A549 (cell line): ENCODE measurements at regions not wholly inside any gene's neighbourhood (a gene's known extent, or its start where the extent isn't known, plus 50 kb on each side); places are given as distances from the start of the nearest gene placed in this dataset.

Experiments
- ATAC-seq, 2 experiments: fragments of 200-7000 bp in 1 of 2; fragments of >200 bp in 1 of 2; cut with Nextera tagmentation in 1 of 2; cut with Tn5 transposase in 1 of 2; 3 replicates each; pipeline versions ENCODE4 v1.8.0 to v1.9.1; 2018 to 2020; ENCODE audit warnings: mild to moderate bottlenecking in 1 of 2, moderate library complexity in 1 of 2
- CTCF ChIA-PET: fragments of 300-600 bp; sonication (Branson Sonifier 250); formaldehyde crosslinking; extraction: SDS; loops from one replicate; lab custom pipeline; 2021; ENCODE audit warnings: antibody characterized with exemption, inconsistent platforms; lab: Yijun Ruan, JAX
- POLR2A ChIA-PET: fragments of 350-600 bp; formaldehyde crosslinking; extraction: SDS; loops from one replicate; lab custom pipeline; 2021; ENCODE audit warnings: antibody characterized with exemption, inconsistent platforms; lab: Yijun Ruan, JAX
- DNase-seq, 2 experiments: peaks; one replicate each; pipeline versions ENCODE4 v3.0.0 to v3.0.0-alpha.2; 2011 to 2016; ENCODE audit warnings: low read depth in 1 of 2, low spot score in 1 of 2
- FAIRE-seq: peaks from 2 replicates; lab custom pipeline; 2011; peaks lifted over from hg19 to GRCh38; lab: Jason Lieb, UNC
- H3K27ac ChIP-seq, 2 experiments: fragments of >200 bp; sonication (Bioruptor Twin); formaldehyde crosslinking; 3 replicates each; pipeline ENCODE4 v1.5.1; 2016 to 2017
- H3K4me1 ChIP-seq: fragments of >200 bp; sonication (Bioruptor Twin); formaldehyde crosslinking; 3 replicates; pipeline ENCODE4 v1.6.1; 2016
- H3K4me2 ChIP-seq: fragments of >200 bp; sonication (Bioruptor Twin); formaldehyde crosslinking; 3 replicates; pipeline ENCODE4 v1.6.1; 2016
- H3K4me3 ChIP-seq: fragments of >200 bp; sonication (Bioruptor Twin); formaldehyde crosslinking; 3 replicates; pipeline ENCODE4 v1.5.1; 2016
- H3K9me3 ChIP-seq: fragments of >200 bp; sonication (Bioruptor Twin); formaldehyde crosslinking; 3 replicates; pipeline ENCODE4 v1.6.1; 2016
- BHLHE40 ChIP-seq: IDR thresholded peaks from 2 replicates; pipeline ENCODE4 v1.6.1; 2012; ENCODE audit warnings: low read depth, low read length, inconsistent platforms
- CBX2 ChIP-seq: fragments of 200-600 bp; sonication (generic); IDR thresholded peaks from 2 replicates; pipeline ENCODE4 v1.6.1; 2016; ENCODE audit warnings: low read depth, mild to moderate bottlenecking, borderline replicate concordance
- CBX8 ChIP-seq: fragments of 200-600 bp; sonication (generic); IDR thresholded peaks from 2 replicates; pipeline ENCODE4 v1.6.1; 2016
- CHD2 ChIP-seq: fragments of 150-350 bp; IDR thresholded peaks from 2 replicates; pipeline ENCODE4 v1.6.1; 2014; ENCODE audit warnings: low read length; ENCODE audit not compliant: partially characterized antibody
- CHD4 ChIP-seq: fragments of 200-600 bp; sonication (generic); IDR thresholded peaks from 2 replicates; pipeline ENCODE4 v1.6.1; 2016; ENCODE audit warnings: antibody characterized with exemption, mild to moderate bottlenecking, borderline replicate concordance
- E2F6 ChIP-seq: IDR thresholded peaks from 2 replicates; pipeline ENCODE4 v1.6.1; 2012; ENCODE audit warnings: low read depth, borderline replicate concordance
- EHF ChIP-seq: fragments of 250-450 bp; sonication (Bioruptor Pico); IDR thresholded peaks from 2 replicates; pipeline ENCODE4 v1.5.0; 2020; ENCODE audit warnings: mild to moderate bottlenecking
- EP300 ChIP-seq, 2 experiments: fragments of >200 bp; sonication (Bioruptor Twin); formaldehyde crosslinking; IDR thresholded peaks; 2 replicates in 1 of 2; 3 replicates in 1 of 2; pipeline ENCODE4 v1.6.1; 2016 to 2017
- ESRRA ChIP-seq: fragments of 150-350 bp; IDR thresholded peaks from 2 replicates; pipeline ENCODE4 v1.6.1; 2014; ENCODE audit warnings: mild to moderate bottlenecking, low read length, borderline replicate concordance
- FOSB ChIP-seq: fragments of 250-450 bp; sonication (Bioruptor Pico); IDR thresholded peaks from 2 replicates; pipeline ENCODE4 v1.5.0; 2020; ENCODE audit warnings: mild to moderate bottlenecking, moderate library complexity
- GATA3 ChIP-seq: IDR thresholded peaks from 2 replicates; pipeline ENCODE4 v1.6.1; 2012; ENCODE audit warnings: borderline replicate concordance
- HDAC2 ChIP-seq: fragments of 200-600 bp; sonication (generic); IDR thresholded peaks from 2 replicates; pipeline ENCODE4 v1.6.1; 2016
- JUNB ChIP-seq: fragments of >200 bp; sonication (Bioruptor Twin); formaldehyde crosslinking; IDR thresholded peaks from 2 replicates; pipeline ENCODE4 v1.6.1; 2016
- KDM1A ChIP-seq: fragments of 200-600 bp; sonication (generic); IDR thresholded peaks from 2 replicates; pipeline ENCODE4 v1.6.1; 2016; ENCODE audit warnings: low read depth, mild to moderate bottlenecking
- KDM5A ChIP-seq: fragments of 200-600 bp; sonication (generic); IDR thresholded peaks from 2 replicates; pipeline ENCODE4 v1.6.1; 2016; ENCODE audit warnings: antibody characterized with exemption, mild to moderate bottlenecking
- MAFK ChIP-seq: fragments of 450-650 bp; IDR thresholded peaks from 2 replicates; pipeline ENCODE4 v1.6.1; 2014; ENCODE audit not compliant: partially characterized antibody
- MAZ ChIP-seq: fragments of 150-350 bp; IDR thresholded peaks from 2 replicates; pipeline ENCODE4 v1.6.1; 2014; ENCODE audit warnings: antibody characterized with exemption, low read depth, low read length, borderline replicate concordance
- NFE2L2 ChIP-seq: fragments of 150-350 bp; conservative IDR thresholded peaks from 2 replicates; pipeline ENCODE4 v1.6.1; 2014; ENCODE audit warnings: low read length
- PHF8 ChIP-seq: fragments of 200-600 bp; sonication (generic); IDR thresholded peaks from 2 replicates; pipeline ENCODE4 v1.6.1; 2016; ENCODE audit warnings: low read depth, mild to moderate bottlenecking, antibody characterized with exemption, moderate library complexity, borderline replicate concordance
- RARB ChIP-seq: fragments of 250-450 bp; sonication (Bioruptor Pico); IDR thresholded peaks from 2 replicates; pipeline ENCODE4 v1.8.0; 2021; ENCODE audit warnings: mild to moderate bottlenecking, moderate library complexity
- RCOR1 ChIP-seq: fragments of 150-350 bp; IDR thresholded peaks from 2 replicates; pipeline ENCODE4 v1.6.1; 2014; ENCODE audit warnings: antibody characterized with exemption, low read length, low read depth
- SMC3 ChIP-seq: fragments of >200 bp; sonication (Bioruptor Twin); formaldehyde crosslinking; IDR thresholded peaks from 3 replicates; pipeline ENCODE4 v1.6.1; 2018; ENCODE audit warnings: inconsistent platforms
- ZNF302 ChIP-seq: fragments of 250-450 bp; sonication (Bioruptor Pico); IDR thresholded peaks from 2 replicates; pipeline ENCODE4 v1.9.0; 2021; ENCODE audit warnings: inconsistent platforms, mild to moderate bottlenecking, moderate library complexity
- TF ChIP-seq, protein P1 (sequence below): fragments of >200 bp; sonication (Bioruptor Twin); formaldehyde crosslinking; IDR thresholded peaks from 3 replicates; pipeline ENCODE4 v1.5.1; 2016
- TF ChIP-seq, protein P2 (sequence below): IDR thresholded peaks from 2 replicates; pipeline ENCODE4 v1.6.1; 2012
- TF ChIP-seq, protein P3 (sequence below): fragments of >200 bp; sonication (Bioruptor Twin); formaldehyde crosslinking; IDR thresholded peaks from 2 replicates; pipeline ENCODE4 v1.6.1; 2016

DNA sequence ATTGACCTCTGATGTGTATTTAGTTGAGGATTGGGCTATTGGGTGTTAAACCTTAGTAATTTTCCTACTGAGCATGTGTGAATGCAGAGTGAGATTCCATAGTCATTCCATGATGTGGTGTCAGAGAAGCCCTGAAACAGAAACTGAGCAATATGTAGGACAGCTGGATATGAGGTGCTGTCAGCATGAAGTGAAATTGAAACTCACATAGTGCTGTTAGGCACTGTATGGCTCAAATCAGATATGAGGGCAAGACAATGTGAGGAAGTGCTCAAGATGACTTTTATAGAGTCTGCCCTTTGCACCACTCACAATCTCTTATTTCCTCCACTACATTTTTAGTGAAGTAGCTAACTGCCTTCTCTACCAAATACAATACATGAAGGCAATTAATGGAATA is 188.3 kb downstream of the SH3BGRL start:
- POLR2A ChIA-PET, result no interaction called here

DNA sequence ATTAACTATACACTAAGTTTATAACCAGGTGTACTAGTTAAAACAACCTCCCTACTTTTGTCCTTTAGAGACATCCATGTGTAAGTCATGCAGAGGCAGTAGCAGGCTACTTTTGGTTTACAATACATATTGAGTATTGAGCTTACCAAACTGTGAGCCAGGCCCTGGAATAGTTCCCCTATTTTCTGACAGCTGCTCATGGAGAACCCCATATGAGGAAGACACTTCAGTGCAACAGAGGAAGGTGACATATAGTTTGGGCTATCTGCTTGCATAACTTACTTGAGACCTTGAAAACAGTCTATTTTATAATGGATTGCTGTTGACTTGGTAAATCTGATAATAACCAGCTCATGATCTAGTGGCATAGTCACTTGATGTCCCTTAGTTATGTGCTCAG is 190.5 kb downstream of the SH3BGRL start:
- no peaks in the 10 kb centered on the region for H3K9me3 ChIP-seq
- no peak for ATAC-seq
- ChIA-PET CTCF (no interaction called here), POLR2A (no interaction called here)
- H3K4me2 ChIP-seq, result no peak overlapping the region
- H3K4me1 ChIP-seq, result no peaks in the 10 kb centered on the region
- DNase-seq, result no peak
- FAIRE-seq, result peak; percentile 77
- H3K27ac ChIP-seq, result no peak overlapping the region
- no peak overlapping the region for H3K4me3 ChIP-seq
- TF ChIP-seq RARB (CRISPR knock-in tag), result no peak
- TF ChIP-seq, protein P1, sequence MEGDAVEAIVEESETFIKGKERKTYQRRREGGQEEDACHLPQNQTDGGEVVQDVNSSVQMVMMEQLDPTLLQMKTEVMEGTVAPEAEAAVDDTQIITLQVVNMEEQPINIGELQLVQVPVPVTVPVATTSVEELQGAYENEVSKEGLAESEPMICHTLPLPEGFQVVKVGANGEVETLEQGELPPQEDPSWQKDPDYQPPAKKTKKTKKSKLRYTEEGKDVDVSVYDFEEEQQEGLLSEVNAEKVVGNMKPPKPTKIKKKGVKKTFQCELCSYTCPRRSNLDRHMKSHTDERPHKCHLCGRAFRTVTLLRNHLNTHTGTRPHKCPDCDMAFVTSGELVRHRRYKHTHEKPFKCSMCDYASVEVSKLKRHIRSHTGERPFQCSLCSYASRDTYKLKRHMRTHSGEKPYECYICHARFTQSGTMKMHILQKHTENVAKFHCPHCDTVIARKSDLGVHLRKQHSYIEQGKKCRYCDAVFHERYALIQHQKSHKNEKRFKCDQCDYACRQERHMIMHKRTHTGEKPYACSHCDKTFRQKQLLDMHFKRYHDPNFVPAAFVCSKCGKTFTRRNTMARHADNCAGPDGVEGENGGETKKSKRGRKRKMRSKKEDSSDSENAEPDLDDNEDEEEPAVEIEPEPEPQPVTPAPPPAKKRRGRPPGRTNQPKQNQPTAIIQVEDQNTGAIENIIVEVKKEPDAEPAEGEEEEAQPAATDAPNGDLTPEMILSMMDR, result no peak
- no peak for TF ChIP-seq PHF8
- no peak for TF ChIP-seq NFE2L2
- TF ChIP-seq SMC3, result no peak
- TF ChIP-seq EHF (CRISPR knock-in tag), result no peak
- no peak for TF ChIP-seq EP300 (IDR thresholded peaks at IDR 0.05)
- TF ChIP-seq ZNF302 (CRISPR knock-in tag), result no peak
- no peak for TF ChIP-seq ESRRA
- TF ChIP-seq CHD2, result no peak
- TF ChIP-seq KDM5A, result no peak
- TF ChIP-seq CHD4, result no peak
- TF ChIP-seq RCOR1, result no peak
- TF ChIP-seq, protein P2, sequence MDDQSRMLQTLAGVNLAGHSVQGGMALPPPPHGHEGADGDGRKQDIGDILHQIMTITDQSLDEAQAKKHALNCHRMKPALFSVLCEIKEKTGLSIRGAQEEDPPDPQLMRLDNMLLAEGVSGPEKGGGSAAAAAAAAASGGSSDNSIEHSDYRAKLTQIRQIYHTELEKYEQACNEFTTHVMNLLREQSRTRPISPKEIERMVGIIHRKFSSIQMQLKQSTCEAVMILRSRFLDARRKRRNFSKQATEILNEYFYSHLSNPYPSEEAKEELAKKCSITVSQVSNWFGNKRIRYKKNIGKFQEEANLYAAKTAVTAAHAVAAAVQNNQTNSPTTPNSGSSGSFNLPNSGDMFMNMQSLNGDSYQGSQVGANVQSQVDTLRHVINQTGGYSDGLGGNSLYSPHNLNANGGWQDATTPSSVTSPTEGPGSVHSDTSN, result no peak
- no peak for TF ChIP-seq MAZ
- TF ChIP-seq MAFK, result no peak
- TF ChIP-seq, protein P3, sequence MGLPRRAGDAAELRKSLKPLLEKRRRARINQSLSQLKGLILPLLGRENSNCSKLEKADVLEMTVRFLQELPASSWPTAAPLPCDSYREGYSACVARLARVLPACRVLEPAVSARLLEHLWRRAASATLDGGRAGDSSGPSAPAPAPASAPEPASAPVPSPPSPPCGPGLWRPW, result no peak
- TF ChIP-seq KDM1A, result no peak

More for the DNA sequence above, 188.3 kb downstream of the SH3BGRL start:
- Histone ChIP-seq H3K27ac (no peak overlapping the region), H3K4me3 (no peak overlapping the region), H3K4me2 (no peak overlapping the region), H3K9me3 (no peaks in the 10 kb centered on the region), H3K4me1 (no peaks in the 10 kb centered on the region)
- CTCF ChIA-PET, result interaction anchor here (0.6 to 0.7 kb wide), 2 partner anchors 142 to 222 kb away, joined by 3 to 4 read pairs; no protein-coding TSS in a partner anchor
- TF ChIP-seq FOSB (CRISPR knock-in tag) (no peak), E2F6 (no peak), CBX8 (no peak), JUNB (no peak), EHF (CRISPR knock-in tag) (no peak), ESRRA (no peak), ZNF302 (CRISPR knock-in tag) (no peak), CBX2 (no peak), GATA3 (no peak), BHLHE40 (no peak), SMC3 (no peak), HDAC2 (no peak)
- DNase-seq, result no peak
- no peak for ATAC-seq
- FAIRE-seq, result no peak
